RWPE1 (cell line): ENCODE measurements at regions not wholly inside any gene's neighbourhood (a gene's known extent, or its start where the extent isn't known, plus 50 kb on each side); places are given as distances from the start of the nearest gene placed in this dataset.

Experiments used
- CTCF ChIA-PET: fragments of 350-600 bp; sonication (Branson Sonifier 250); formaldehyde crosslinking; extraction: SDS; loops from one replicate; lab custom pipeline; 2021; lab: Yijun Ruan, JAX
- POLR2A ChIA-PET: fragments of 400-600 bp; formaldehyde crosslinking; extraction: SDS; loops from one replicate; lab custom pipeline; 2020; ENCODE audit warnings: antibody characterized with exemption; ENCODE audit not compliant: low non-redundant PET; lab: Yijun Ruan, JAX
- DNase-seq: peaks from one replicate; pipeline ENCODE4 v3.0.0; 2012; ENCODE audit warnings: low spot score
- H3K27ac ChIP-seq: fragments of 450-650 bp; 2 replicates; pipeline ENCODE4 v1.5.1; 2017
- CTCF ChIP-seq: fragments of 450-650 bp; conservative IDR thresholded peaks from 2 replicates; pipeline ENCODE4 v1.5.1; 2017; ENCODE audit warnings: low read depth, mild to moderate bottlenecking

GRCh38 chr12:118553856-118554504 lies 177.6 kb downstream of the SUDS3 start:
- DNase-seq = no peak
- no peak overlapping the region for H3K27ac ChIP-seq
- POLR2A ChIA-PET = no interaction called here
- no peak for TF ChIP-seq CTCF
- CTCF ChIA-PET = no interaction called here

GRCh38 chr12:118558941-118559340 lies 182.6 kb downstream of the SUDS3 start:
- H3K27ac ChIP-seq = no peak overlapping the region
- ChIA-PET CTCF (interaction anchor here (0.6 kb wide), 1 partner anchor 15 kb away, joined by 4 read pairs; no protein-coding TSS in a partner anchor), POLR2A (no interaction called here)
- no peak for DNase-seq
- no peak for TF ChIP-seq CTCF

- DNase-seq = no peak
- H3K27ac ChIP-seq = no peak overlapping the region
- CTCF ChIA-PET = no interaction called here
- POLR2A ChIA-PET = no interaction called here
- no peak for TF ChIP-seq CTCF
Measured at GRCh38 chr12:118560733-118561132, 184.4 kb downstream of the SUDS3 start.

- no peak for TF ChIP-seq CTCF
- H3K27ac ChIP-seq = no peak overlapping the region
- ChIA-PET CTCF (no interaction called here), POLR2A (no interaction called here)
- DNase-seq = no peak
Measured at GRCh38 chr12:118571730-118572129, 195.4 kb downstream of the SUDS3 start.

DNA sequence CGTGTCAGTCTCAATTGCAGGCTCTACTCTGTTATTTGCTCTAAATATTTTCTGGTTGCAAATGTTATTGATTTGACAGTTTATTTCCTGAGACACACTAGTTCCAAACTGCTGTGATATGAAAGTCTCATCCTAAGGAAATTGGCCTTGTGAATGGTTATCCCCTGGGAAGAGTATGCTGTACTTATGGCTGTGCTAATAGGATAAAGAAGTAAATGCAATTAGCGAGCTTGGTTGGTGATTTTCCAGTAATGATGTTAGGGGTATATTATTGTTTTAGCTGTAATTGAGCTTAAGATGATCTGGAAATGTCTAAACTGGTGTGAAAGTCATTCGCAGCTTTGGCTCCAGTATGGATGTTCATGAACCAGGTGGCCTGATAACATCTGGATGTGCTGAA lies 197.9 kb downstream of the SUDS3 start:
- CTCF ChIA-PET = interaction anchor here (0.5 to 0.7 kb wide), 2 partner anchors 15 to 599 kb away, joined by 4 read pairs; no protein-coding TSS in a partner anchor
- POLR2A ChIA-PET = no interaction called here
- TF ChIP-seq CTCF = no peak
- no peak overlapping the region for H3K27ac ChIP-seq
- no peak for DNase-seq

GRCh38 chr12:118575730-118576129 lies 199.4 kb downstream of the SUDS3 start:
- POLR2A ChIA-PET = no interaction called here
- DNase-seq = no peak
- CTCF ChIA-PET = no interaction called here
- H3K27ac ChIP-seq = no peak overlapping the region
- no peak for TF ChIP-seq CTCF
